Glutamatergic neuron (in vitro differentiated cells): ENCODE measurements at regions not wholly inside any gene's neighbourhood (a gene's known extent, or its start where the extent isn't known, plus 50 kb on each side); places are given as distances from the start of the nearest gene placed in this dataset.
A peak's percentile ranks its signal among the peaks of the same experiment; 100 is the strongest.

Experiments
- DNase-seq: peaks from one replicate; pipeline ENCODE4 v3.0.0; 2022
- H3K27ac Mint-ChIP-seq: one replicate; pipeline ENCODE4 v1.8.0; 2020; ENCODE audit warnings: mild to moderate bottlenecking, mixed read lengths, inconsistent platforms; ENCODE audit not compliant: unreplicated experiment
- H3K27me3 Mint-ChIP-seq: one replicate; pipeline ENCODE4 v1.8.0; 2020; ENCODE audit warnings: mild to moderate bottlenecking, moderate library complexity, mixed read lengths, inconsistent platforms; ENCODE audit not compliant: unreplicated experiment
- H3K36me3 Mint-ChIP-seq: one replicate; pipeline ENCODE4 v1.8.0; 2020; ENCODE audit warnings: mild to moderate bottlenecking, mixed read lengths, inconsistent platforms; ENCODE audit not compliant: unreplicated experiment
- H3K4me1 Mint-ChIP-seq: one replicate; pipeline ENCODE4 v1.8.0; 2020; ENCODE audit warnings: mild to moderate bottlenecking, low read depth, mixed read lengths, inconsistent platforms; ENCODE audit not compliant: unreplicated experiment
- H3K4me3 Mint-ChIP-seq: one replicate; pipeline ENCODE4 v1.8.0; 2020; ENCODE audit warnings: mild to moderate bottlenecking, mixed read lengths, inconsistent platforms; ENCODE audit not compliant: unreplicated experiment
- H3K9me3 Mint-ChIP-seq: one replicate; pipeline ENCODE4 v1.8.0; 2020; ENCODE audit warnings: mild to moderate bottlenecking, moderate library complexity, mixed read lengths, inconsistent platforms; ENCODE audit not compliant: unreplicated experiment
- CTCF ChIP-seq: fragments of 200-600 bp; sonication (generic); IDR thresholded peaks from one replicate; pipeline ENCODE4 v1.5.0; 2021; ENCODE audit not compliant: partially characterized antibody, unreplicated experiment

GRCh38 chr4:106715825-106716224, 320.3 kb downstream of the DKK2 start:
- Mint-ChIP-seq H3K27ac (no peak overlapping the region), H3K27me3 (no peaks in the 10 kb centered on the region), H3K9me3 (no peaks in the 10 kb centered on the region), H3K4me3 (no peak overlapping the region), H3K4me1 (peaks cover 3% of the 10 kb centered on the region), H3K36me3 (no peaks in the 10 kb centered on the region)
- DNase-seq = no peak
- no peak for TF ChIP-seq CTCF

DNA sequence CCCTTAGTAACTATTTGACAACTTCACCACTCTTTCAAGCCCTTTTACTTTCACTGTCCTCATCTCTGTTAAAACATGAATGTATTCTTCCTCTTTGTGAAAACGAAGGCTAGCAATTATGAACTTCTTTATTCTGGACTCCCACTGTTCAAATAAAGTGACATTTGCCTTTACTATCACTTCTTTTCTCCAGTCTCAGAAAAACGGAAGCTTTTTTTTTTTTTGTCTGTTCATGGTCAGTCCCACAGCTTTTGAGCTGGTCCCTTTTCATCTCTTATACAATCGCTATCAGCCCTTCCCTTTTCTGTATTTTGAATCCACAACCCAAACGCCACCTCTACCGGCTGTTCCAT, 327.7 kb downstream of the DKK2 start:
- H3K27ac Mint-ChIP-seq = no peak overlapping the region
- TF ChIP-seq CTCF = no peak
- no peak overlapping the region for H3K4me3 Mint-ChIP-seq
- DNase-seq = no peak
- no peaks in the 10 kb centered on the region for H3K36me3 Mint-ChIP-seq
- no peaks in the 10 kb centered on the region for H3K27me3 Mint-ChIP-seq
- H3K9me3 Mint-ChIP-seq = no peaks in the 10 kb centered on the region
- H3K4me1 Mint-ChIP-seq = peaks cover 3% of the 10 kb centered on the region

DNA sequence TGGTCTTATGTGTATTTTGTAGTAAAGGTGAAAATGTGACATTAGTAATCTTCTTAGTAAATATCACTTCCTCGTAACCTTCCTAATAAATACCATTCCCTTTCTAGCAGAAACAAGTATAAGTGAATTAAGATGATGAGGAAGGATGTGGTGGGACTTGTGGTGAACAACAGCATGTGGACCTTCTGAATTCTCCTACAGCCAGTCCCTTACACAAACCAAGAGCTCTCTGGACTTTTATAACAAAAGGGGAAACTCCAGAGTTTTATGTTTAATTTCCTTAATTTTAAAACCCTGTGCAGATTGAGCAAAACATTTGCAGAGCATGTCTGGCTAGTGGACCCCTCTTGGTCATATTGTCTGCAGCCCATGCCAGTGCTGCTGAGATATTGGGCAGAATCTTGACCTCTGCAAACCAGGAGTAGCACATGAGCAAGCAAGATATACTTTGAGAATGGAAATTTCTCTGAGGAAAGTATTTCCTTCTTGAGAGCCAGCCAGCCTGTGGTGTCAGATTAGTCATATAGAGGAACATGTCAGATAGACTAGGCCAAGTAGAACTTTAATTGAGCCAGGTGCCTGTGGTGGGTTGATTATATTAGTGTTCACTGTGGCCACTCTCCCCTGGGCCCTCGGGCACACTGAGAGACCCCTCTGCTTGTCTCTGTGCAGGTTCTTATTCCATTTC, 328.2 kb downstream of the DKK2 start:
- no peak for DNase-seq
- no peaks in the 10 kb centered on the region for H3K27me3 Mint-ChIP-seq
- H3K9me3 Mint-ChIP-seq = no peaks in the 10 kb centered on the region
- no peak overlapping the region for H3K27ac Mint-ChIP-seq
- TF ChIP-seq CTCF = no peak
- no peaks in the 10 kb centered on the region for H3K36me3 Mint-ChIP-seq
- no peak overlapping the region for H3K4me3 Mint-ChIP-seq
- peaks cover 3% of the 10 kb centered on the region for H3K4me1 Mint-ChIP-seq

GRCh38 chr4:106704253-106704870, 331.8 kb downstream of the DKK2 start:
- Mint-ChIP-seq H3K27ac (no peak overlapping the region), H3K4me1 (peaks cover 3% of the 10 kb centered on the region), H3K9me3 (peaks cover 2% of the 10 kb centered on the region), H3K27me3 (no peaks in the 10 kb centered on the region), H3K4me3 (no peak overlapping the region), H3K36me3 (no peaks in the 10 kb centered on the region)
- no peak for TF ChIP-seq CTCF
- DNase-seq = no peak

DNA sequence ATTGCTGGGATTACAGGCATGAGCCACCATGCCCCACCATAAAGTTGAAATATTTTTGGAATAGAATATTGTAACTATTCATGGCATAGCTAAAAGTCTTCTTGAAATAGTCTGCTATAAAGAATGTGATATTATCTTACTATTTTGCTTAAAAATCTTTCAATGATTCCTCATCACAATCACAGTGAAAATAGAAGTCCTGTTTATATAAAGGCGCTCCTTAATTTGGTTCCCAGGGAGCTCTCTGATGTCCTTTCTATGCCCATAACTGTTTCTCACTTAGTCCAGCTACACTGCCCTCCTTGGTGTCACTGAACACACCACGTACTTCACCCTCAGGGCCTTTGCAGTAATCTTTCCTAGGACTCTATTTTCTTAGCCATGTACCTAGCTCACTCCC, 331.7 kb upstream of the GIMD1 start:
- Mint-ChIP-seq H3K36me3 (no peaks in the 10 kb centered on the region), H3K4me3 (no peak overlapping the region), H3K27ac (peak overlapping the region; percentile 11), H3K27me3 (no peaks in the 10 kb centered on the region), H3K4me1 (no peaks in the 10 kb centered on the region), H3K9me3 (peaks cover 2% of the 10 kb centered on the region)
- TF ChIP-seq CTCF = no peak
- DNase-seq = no peak
